GM23248 (cell line): ENCODE measurements at regions not wholly inside any gene's neighbourhood (a gene's known extent, or its start where the extent isn't known, plus 50 kb on each side); places are given as distances from the start of the nearest gene placed in this dataset.

Experiments used
- DNase-seq: peaks from one replicate; pipeline ENCODE4 v3.0.0-alpha.2; 2015
- H2AFZ ChIP-seq: fragments of 200-600 bp; sonication (generic); 2 replicates; pipeline ENCODE4 v1.6.1; 2016; ENCODE audit warnings: antibody characterized with exemption
- H3F3A ChIP-seq: fragments of 200-600 bp; sonication (generic); 2 replicates; pipeline ENCODE4 v1.6.1; 2016; ENCODE audit warnings: mild to moderate bottlenecking, antibody characterized with exemption, mixed run types; ENCODE audit not compliant: insufficient read depth
- H3K27ac ChIP-seq: fragments of 200-600 bp; sonication (generic); 2 replicates; pipeline ENCODE4 v1.5.1; 2016; ENCODE audit warnings: mild to moderate bottlenecking
- H3K27me3 ChIP-seq: fragments of 200-600 bp; sonication (generic); replicated peaks from 2 replicates; pipeline ENCODE4 v1.6.1; 2016; ENCODE audit warnings: mild to moderate bottlenecking; ENCODE audit not compliant: insufficient read depth
- H3K36me3 ChIP-seq: fragments of 200-600 bp; sonication (generic); 2 replicates; pipeline ENCODE4 v1.6.1; 2016; ENCODE audit warnings: low read depth, mild to moderate bottlenecking
- H3K4me1 ChIP-seq: fragments of 200-600 bp; sonication (generic); 2 replicates; pipeline ENCODE4 v1.6.1; 2016; ENCODE audit warnings: mild to moderate bottlenecking; ENCODE audit not compliant: insufficient read depth
- H3K4me2 ChIP-seq: fragments of 200-600 bp; sonication (generic); one replicate; pipeline ENCODE4 v1.6.1; 2016; ENCODE audit warnings: mild to moderate bottlenecking; ENCODE audit not compliant: unreplicated experiment
- H3K4me3 ChIP-seq: fragments of 200-600 bp; sonication (generic); 2 replicates; pipeline ENCODE4 v1.5.1; 2016; ENCODE audit warnings: mild to moderate bottlenecking
- H3K79me2 ChIP-seq: fragments of 200-600 bp; sonication (generic); 2 replicates; pipeline ENCODE4 v1.6.1; 2016; ENCODE audit warnings: mild to moderate bottlenecking; ENCODE audit not compliant: insufficient read depth
- H3K9ac ChIP-seq: fragments of 200-600 bp; sonication (generic); 2 replicates; pipeline ENCODE4 v1.6.1; 2016; ENCODE audit warnings: mild to moderate bottlenecking
- H3K9me2 ChIP-seq: fragments of 200-600 bp; sonication (generic); 2 replicates; pipeline ENCODE4 v1.6.1; 2016; ENCODE audit warnings: mixed run types, mild to moderate bottlenecking, moderate library complexity; ENCODE audit not compliant: insufficient read depth
- H3K9me3 ChIP-seq: fragments of 200-600 bp; sonication (generic); one replicate; pipeline ENCODE4 v1.6.1; 2017; ENCODE audit warnings: low read depth
- H4K20me1 ChIP-seq: fragments of 200-600 bp; sonication (generic); 2 replicates; pipeline ENCODE4 v1.6.0; 2016; ENCODE audit not compliant: insufficient read depth
- EZH2 ChIP-seq: fragments of 200-600 bp; sonication (generic); IDR thresholded peaks from 2 replicates; pipeline ENCODE4 v1.6.1; 2018; ENCODE audit warnings: antibody characterized with exemption, mild to moderate bottlenecking; ENCODE audit not compliant: insufficient read depth, poor library complexity, severe bottlenecking
- EZH2phosphoT487 ChIP-seq: fragments of 200-600 bp; sonication (generic); IDR thresholded peaks from 2 replicates; pipeline ENCODE4 v1.6.1; 2018; ENCODE audit warnings: antibody characterized with exemption, moderate library complexity, mild to moderate bottlenecking, low read depth; ENCODE audit not compliant: insufficient read depth
- WGBS, 2 experiments: methylation state at CpG; one replicate each; pipeline ENCODE4 v1.1.6; 2015 to 2017; ENCODE audit warnings: low lambda C conversion rate in 2 of 2, low coverage in 1 of 2; ENCODE audit errors: missing lambda C conversion rate in 2 of 2; 5-methylcytosine and 5-hydroxymethylcytosine counted together
- in situ Hi-C: fragments of 300-500 bp; cut with MboI; formaldehyde crosslinking; loops from 2 replicates; pipeline ENCODE4 v1.15.0; 2020

DNA sequence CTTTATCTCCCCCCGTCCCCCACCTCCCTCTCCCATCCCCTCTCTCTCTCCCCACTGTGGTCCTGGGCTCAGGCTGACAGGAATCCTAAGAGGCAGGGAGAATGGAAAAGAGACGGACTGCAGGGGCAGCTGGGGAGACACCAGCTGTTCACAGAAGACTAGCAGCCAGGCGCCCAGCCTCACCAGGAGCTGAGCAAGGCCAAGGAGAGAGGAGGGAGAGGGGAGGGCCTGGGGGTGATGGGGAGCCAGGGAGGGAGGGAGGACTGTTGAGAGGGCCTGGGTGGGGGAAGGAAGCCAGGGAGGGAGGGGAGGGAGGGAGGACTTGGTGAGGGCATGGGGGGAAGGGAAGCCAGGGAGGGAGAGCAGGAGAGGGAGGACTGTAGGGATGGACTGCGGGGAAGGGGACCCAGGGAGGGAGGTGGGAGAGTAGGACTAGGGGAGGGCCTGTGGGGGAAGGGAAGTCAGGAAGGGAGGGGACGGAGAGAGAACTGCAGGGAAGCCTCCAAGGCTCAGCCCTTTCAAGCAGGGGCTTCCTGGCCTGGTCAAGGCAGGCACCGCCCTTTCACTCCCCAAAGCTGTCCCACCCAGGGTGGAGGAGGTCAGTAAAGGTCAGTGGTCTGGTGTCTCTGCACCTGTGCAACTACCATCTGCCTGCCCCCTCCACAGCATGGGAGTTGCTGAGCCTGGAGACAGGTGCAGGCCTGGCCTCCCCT lies 517.7 kb upstream of the MYT1L start:
- no peak overlapping the region for H2AFZ ChIP-seq
- H3F3A ChIP-seq, result no peaks in the 10 kb centered on the region
- H4K20me1 ChIP-seq, result no peaks in the 10 kb centered on the region
- H3K27me3 ChIP-seq, result no peaks in the 10 kb centered on the region
- no peak for DNase-seq
- WGBS, 2 experiments, result 29 to 42% methylated on average over 3 to 6 of the region's 6 CpGs
- no peak overlapping the region for H3K4me3 ChIP-seq
- H3K4me1 ChIP-seq, result no peaks in the 10 kb centered on the region
- H3K9ac ChIP-seq, result no peak overlapping the region
- no peak overlapping the region for H3K27ac ChIP-seq
- H3K4me2 ChIP-seq, result no peak overlapping the region
- H3K36me3 ChIP-seq, result no peaks in the 10 kb centered on the region
- in situ Hi-C loops, result no loop called here
- no peaks in the 10 kb centered on the region for H3K9me2 ChIP-seq
- no peak for TF ChIP-seq EZH2phosphoT487
- TF ChIP-seq EZH2, result no peak
- no peaks in the 10 kb centered on the region for H3K79me2 ChIP-seq
- no peaks in the 10 kb centered on the region for H3K9me3 ChIP-seq

DNA sequence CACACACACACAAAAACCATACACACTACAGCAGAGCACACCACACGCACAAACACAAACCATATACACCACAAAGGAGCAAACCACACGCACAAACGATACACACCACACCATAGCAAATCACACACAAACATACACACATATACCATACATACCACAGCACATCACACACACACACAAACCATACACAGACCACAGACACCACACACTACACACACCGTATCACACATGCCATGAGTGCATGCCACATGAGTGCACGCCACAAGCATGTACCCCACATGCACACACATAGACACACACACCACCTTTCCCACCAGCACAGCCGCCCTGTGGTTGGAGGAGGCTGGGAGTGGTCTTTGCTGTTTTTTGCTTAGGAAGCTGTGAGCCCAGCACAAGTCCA lies 517.1 kb upstream of the MYT1L start:
- TF ChIP-seq EZH2phosphoT487 (no peak), EZH2 (no peak)
- H3K36me3 ChIP-seq, result no peaks in the 10 kb centered on the region
- H3K4me3 ChIP-seq, result no peak overlapping the region
- H2AFZ ChIP-seq, result no peak overlapping the region
- no peaks in the 10 kb centered on the region for H3K79me2 ChIP-seq
- no peaks in the 10 kb centered on the region for H3K9me2 ChIP-seq
- H3K27me3 ChIP-seq, result no peaks in the 10 kb centered on the region
- H3K4me1 ChIP-seq, result no peaks in the 10 kb centered on the region
- H3F3A ChIP-seq, result no peaks in the 10 kb centered on the region
- no peak overlapping the region for H3K27ac ChIP-seq
- no peaks in the 10 kb centered on the region for H3K9me3 ChIP-seq
- no peak for DNase-seq
- WGBS, 2 experiments, result 60 to 61% methylated on average over 6 of the region's 6 CpGs
- in situ Hi-C loops, result no loop called here
- H4K20me1 ChIP-seq, result no peaks in the 10 kb centered on the region
- H3K9ac ChIP-seq, result no peak overlapping the region
- no peak overlapping the region for H3K4me2 ChIP-seq

- no peak overlapping the region for H3K27ac ChIP-seq
- no peaks in the 10 kb centered on the region for H4K20me1 ChIP-seq
- H3K9me3 ChIP-seq, result no peaks in the 10 kb centered on the region
- H3K4me2 ChIP-seq, result no peak overlapping the region
- H3K36me3 ChIP-seq, result no peaks in the 10 kb centered on the region
- no peak for TF ChIP-seq EZH2phosphoT487
- TF ChIP-seq EZH2, result no peak
- no peaks in the 10 kb centered on the region for H3K9me2 ChIP-seq
- no peaks in the 10 kb centered on the region for H3F3A ChIP-seq
- 26 to 38% methylated on average over 5 of the region's 5 CpGs for WGBS, 2 experiments
- DNase-seq, result no peak
- H3K4me3 ChIP-seq, result no peak overlapping the region
- H3K79me2 ChIP-seq, result no peaks in the 10 kb centered on the region
- in situ Hi-C loops, result no loop called here
- no peaks in the 10 kb centered on the region for H3K27me3 ChIP-seq
- no peak overlapping the region for H3K9ac ChIP-seq
- H3K4me1 ChIP-seq, result no peaks in the 10 kb centered on the region
- H2AFZ ChIP-seq, result no peak overlapping the region
Measured at GRCh38 chr2:2847209-2847676, 516.2 kb upstream of the MYT1L start.

DNA sequence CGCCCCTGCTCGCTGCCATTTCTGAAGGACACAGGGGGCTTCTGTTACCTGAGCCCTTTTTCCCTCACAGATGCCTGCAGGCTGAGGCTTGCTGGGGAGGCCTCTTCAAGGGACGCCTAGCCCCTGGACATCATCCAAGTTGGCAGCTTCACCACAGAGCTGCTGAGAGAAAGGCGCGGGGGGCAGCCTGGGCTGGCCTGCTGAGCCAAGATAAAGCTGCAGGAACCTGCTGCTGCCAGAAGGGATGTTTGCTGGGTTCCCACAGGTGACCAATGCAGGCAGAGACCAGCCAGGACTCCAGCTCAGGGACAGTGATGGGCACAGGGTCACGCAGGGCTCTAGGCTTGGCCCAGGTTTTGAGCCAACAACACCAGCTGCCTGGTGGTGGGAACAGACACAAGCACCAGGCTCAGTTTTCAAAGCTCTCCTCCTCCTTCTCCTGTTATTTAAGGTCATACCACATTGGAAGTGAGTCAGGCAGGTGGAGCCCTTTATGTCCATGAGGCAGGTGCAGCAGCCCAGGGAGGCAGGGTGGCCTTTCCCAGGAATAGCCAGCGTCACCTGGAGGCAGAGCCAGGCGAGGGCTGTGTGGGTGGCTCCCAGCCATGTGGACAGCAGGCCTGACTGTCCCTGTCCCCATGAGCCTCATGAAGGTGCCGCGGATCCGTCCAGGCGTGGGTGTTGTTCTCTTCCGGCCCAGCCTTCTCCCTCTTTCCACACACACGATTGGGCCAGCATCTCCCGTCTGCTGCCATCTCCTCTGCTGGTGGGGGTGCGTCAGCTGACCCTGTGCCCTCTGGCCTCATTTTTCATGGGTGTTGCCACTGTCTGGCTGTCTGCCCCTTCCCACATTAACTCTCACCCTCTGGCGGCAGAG lies 515.5 kb upstream of the MYT1L start:
- Histone ChIP-seq H3K4me2 (no peak overlapping the region), H3F3A (no peaks in the 10 kb centered on the region), H3K9me3 (no peaks in the 10 kb centered on the region), H3K4me3 (no peak overlapping the region), H3K4me1 (no peaks in the 10 kb centered on the region), H3K79me2 (no peaks in the 10 kb centered on the region), H3K9me2 (no peaks in the 10 kb centered on the region), H3K27me3 (no peaks in the 10 kb centered on the region), H3K27ac (no peak overlapping the region), H4K20me1 (no peaks in the 10 kb centered on the region), H3K9ac (no peak overlapping the region), H2AFZ (no peak overlapping the region), H3K36me3 (no peaks in the 10 kb centered on the region)
- in situ Hi-C loops, result no loop called here
- TF ChIP-seq EZH2 (no peak), EZH2phosphoT487 (no peak)
- 35 to 36% methylated on average over 17 of the region's 17 CpGs for WGBS, 2 experiments
- no peak for DNase-seq
